Stimulated activated CD4-positive, alpha-beta T cell treated with anti-CD3 and anti-CD28 coated beads, Interleukin-15, amount 100 ng/mL, for 24 hours (primary cell): ENCODE measurements at regions not wholly inside any gene's neighbourhood (a gene's known extent, or its start where the extent isn't known, plus 50 kb on each side); places are given as distances from the start of the nearest gene placed in this dataset.
"Not testable (repeated sequence)": the region's sequence is repeated elsewhere in the genome, so short reads cannot be mapped to it uniquely, and the experiment has no call there.

Experiments
- DNase-seq: peaks from one replicate; pipeline ENCODE4 v3.0.0-alpha.2; 2020

GRCh38 chr1:193437785-193438184 is 251.4 kb upstream of the B3GALT2 start:
- no peak for DNase-seq

GRCh38 chr1:193437333-193437732 is 250.9 kb upstream of the B3GALT2 start:
- DNase-seq, result not testable (repeated sequence)

DNA sequence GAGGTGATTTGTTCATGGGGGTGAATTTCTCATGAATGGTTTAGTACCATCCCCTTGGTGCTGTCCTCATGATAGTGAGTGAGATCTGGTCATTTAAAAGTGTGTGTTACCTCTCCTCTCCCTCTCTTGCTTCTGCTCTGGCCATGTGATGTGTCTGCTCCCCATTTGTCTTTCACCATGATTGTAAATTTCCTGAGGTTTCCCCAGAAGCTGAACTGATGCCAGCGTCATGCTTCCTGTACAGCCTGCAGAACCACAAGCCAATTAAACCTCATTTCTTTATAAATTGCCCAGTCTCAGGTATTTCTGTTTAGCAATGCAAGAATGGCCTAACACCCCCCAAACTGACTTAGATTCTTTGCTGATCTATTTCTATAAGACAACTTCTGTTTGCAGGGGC is 249.4 kb upstream of the B3GALT2 start:
- no peak for DNase-seq

DNA sequence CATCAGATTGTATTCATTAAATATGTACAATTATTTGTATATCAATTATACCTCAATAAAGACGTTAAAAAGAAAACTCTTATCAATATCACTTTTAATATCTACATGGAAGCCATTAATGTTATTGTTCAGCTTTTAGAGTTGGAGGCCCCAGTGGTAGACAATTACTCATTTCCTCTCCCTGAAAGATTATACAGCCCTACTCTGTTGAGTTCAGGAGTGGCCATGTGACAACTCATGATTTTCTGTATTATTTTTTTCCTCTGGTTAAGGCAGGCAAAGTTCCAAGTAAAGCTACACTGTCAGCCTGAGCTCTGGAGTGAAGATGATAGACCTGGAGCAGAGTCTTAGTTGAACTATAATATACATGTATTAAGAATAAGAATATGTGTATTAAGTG is 247.9 kb upstream of the B3GALT2 start:
- DNase-seq, result no peak

GRCh38 chr1:193433599-193433998 is 247.2 kb upstream of the B3GALT2 start:
- no peak for DNase-seq

DNA sequence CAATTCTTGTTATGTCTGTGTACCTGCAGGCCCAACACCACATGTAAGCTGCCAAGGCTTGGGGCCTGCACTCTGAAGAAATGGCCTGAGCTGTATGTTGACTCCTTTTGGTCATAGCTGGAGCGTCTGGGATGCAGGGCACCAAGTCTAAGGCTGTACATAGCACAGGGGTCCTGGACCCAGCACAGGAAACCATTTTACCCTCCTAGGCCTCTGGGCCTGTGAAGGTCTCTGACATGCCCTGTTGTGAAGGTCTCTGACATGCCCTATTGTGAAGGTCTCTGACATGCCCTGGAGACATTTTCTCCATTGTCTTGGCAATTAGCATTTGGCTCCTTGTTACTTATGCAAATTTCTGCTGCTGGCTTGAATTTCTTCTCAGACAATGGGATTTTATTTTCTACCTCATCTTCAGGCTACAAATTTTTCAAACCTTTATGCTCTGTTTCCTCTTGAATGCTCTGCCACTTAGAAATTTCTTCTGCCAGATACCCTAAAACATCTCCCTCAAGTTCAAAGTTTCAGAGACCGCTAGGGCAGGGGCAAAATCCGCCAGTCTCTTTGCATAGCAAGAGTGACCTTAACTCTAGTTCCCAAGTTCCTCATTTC is 246.7 kb upstream of the B3GALT2 start:
- no peak for DNase-seq

GRCh38 chr1:193431265-193431977 is 245.0 kb upstream of the B3GALT2 start:
- DNase-seq, result no peak

- no peak for DNase-seq
These were observed 241.1 kb upstream of the B3GALT2 start for GRCh38 chr1:193427524-193427923.

GRCh38 chr1:193426061-193426460 is 239.6 kb upstream of the B3GALT2 start:
- DNase-seq, result no peak

DNA sequence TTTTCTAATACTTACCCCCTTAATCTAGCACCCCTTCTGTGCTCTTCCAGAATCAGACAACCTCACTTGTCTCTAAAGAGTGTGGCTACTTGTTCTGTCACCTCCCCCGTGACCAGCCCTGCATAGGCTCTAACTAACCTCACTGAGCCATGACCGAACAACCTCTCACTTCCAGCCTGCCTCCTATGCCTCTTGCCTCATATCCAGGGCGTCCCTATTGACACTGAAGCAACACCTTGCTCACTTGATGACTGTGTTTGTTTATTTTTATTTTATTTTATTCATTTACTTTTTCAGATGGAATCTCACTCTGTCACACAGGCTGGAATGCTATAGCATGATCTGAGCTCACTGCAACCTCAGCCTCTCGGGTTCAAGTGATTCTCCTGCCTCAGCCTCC is 235.1 kb upstream of the B3GALT2 start:
- DNase-seq, result no peak

- DNase-seq, result no peak
These were observed 232.9 kb upstream of the B3GALT2 start for GRCh38 chr1:193419295-193419694.

GRCh38 chr1:193418745-193419058 is 232.3 kb upstream of the B3GALT2 start:
- no peak for DNase-seq

DNA sequence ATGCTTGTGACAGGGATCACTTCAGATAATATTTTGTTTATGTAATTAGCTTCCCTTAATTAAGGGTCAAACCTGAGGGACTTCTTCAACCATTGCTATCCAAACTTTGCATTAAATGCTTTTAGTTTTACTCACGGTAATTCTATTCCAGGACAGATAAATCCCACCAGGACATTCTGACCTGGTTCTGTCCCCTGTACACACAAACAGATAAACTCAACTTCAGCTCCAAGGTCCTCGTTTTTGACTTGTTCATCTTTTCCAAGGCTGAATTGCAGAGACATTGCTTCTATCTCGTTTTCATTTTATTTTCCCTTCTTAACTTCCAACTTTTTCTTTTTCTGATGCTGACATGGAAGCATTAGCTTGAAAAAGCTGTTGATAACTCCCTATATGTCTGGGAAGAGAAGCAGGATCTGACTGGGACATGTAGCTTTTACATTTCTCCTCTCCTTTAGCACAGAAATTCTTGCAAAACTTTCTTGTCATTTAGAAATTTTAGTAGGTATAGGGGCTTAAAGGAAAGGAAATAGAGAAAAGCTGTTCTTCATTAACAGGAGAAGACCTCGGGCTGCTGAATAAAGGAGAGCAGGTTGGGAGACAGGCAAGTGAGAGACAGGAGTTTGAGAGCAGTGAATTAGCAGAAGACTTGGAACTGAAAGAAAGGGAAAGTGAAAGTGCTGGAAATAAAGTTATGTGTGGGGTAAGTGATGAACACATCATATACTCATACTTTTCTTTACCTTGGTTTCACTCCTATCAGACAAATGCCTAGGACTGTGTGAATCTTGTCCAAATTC is 231.7 kb upstream of the B3GALT2 start:
- no peak for DNase-seq

- DNase-seq, result no peak
These were observed 231.0 kb upstream of the B3GALT2 start for GRCh38 chr1:193417403-193417802.

DNA sequence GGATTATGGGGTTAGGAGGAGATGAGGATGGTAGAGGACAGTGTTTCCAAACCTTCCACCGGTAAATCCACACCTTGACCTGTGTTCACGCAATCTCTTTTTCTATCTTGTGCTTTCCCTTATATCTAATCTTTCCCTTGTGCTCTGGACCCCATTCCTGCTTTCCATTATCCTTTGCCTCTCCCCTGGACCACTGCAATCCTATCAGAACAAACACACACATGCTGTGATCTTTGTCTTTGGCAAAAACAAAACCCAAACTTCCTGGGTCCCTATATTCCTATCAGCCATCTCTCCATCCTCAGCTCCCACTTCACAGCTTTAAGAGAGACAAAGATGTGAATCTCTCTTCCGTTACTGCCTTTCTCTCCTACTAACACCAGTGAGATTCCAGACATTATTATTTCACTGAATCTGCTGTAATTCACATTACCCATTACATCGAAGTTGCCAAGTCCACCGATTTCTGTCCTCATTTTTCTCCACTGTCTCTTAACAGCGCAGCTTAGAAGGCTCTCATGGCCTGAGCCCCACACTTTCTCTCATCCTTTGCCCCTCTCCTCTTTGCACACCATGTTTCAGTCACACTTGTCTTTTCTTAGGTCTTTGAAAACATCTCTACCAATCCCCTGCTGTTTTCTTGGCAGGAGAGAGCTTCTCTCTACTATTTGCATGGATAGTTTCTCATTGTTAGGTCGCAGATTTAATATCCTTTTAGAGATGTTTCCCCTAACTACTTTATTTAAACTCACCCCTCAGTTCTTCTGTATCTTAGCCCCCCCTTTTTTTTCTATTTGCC is 230.0 kb upstream of the B3GALT2 start:
- DNase-seq, result no peak

DNA sequence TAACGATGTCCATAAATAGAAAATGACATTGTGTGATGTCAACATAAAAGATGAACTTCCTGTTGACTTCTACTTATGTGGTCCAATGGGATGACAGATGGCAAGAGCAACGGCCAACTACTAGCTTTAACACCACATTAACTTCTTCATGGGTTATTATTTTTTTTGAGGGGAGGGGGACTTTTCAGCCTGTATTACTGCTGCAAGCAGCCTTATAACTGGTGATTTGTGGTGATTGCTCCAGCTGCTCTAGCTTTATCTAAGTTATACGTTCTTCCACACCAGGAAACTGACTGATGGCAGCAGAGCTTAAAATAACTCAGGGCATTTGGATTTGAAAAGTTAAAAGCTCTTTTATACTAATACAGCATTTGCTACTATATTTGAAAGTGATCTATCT is 228.8 kb upstream of the B3GALT2 start:
- no peak for DNase-seq

DNA sequence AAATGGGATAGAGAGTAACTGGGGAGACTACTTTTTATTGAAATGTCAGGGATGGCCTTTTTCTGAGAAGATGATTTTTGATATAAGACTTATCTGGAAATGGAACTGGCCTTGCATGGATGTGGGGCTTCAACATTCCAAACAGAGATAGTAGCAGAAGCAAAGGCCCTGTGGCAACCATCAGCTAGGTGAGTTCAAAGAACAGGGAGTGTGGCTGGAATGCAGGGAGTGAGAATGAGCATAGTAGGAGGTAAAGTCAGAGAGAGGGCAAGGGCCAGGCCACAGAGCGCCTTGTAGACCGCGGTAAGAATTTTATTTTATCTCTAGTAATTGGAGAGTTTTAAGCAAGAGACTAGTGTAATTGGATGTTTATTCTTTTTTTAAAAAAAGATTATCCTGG is 227.0 kb upstream of the B3GALT2 start:
- no peak for DNase-seq

DNA sequence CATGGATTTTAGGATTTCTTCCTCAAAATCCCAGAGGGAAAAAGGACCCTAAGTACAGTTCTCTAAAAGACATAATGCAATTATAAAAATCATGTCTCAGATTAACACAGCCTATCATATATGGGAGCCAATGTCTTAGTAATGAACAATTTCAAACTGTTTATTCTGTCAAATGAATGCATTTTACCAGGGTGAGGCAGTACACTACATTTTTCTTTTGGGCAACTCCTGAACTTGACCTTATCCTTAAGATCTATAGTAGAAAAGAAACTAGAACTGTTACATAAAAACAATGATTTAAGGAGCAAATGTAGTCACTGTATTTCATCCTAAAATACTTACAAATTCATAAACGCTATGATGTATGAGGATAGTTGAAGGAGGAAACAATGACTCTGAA is 226.3 kb upstream of the B3GALT2 start:
- no peak for DNase-seq

- DNase-seq, result no peak
These were observed 225.3 kb upstream of the B3GALT2 start for GRCh38 chr1:193411714-193412113.

- no peak for DNase-seq
These were observed 224.8 kb upstream of the B3GALT2 start for GRCh38 chr1:193411215-193411614.

- no peak for DNase-seq
These were observed 222.4 kb upstream of the B3GALT2 start for GRCh38 chr1:193408782-193409293.

DNA sequence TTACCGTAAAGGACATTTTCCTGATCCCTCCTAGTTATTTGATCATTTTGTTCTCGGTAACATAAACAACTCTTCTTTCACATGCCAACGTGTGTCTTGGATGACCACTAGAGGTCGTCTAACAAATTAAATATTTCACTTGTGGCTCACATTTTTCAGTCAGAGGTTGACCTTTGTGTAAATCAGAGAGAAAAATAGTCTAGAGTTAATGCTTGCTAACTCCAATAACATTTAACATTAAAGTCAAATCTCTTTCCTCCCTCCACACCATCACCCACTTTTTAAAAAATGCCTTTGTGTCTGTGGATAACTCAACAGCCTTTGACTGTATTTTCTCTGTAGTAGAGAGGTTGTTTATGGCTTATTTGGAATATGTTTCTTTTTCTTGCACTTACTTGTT is 220.5 kb upstream of the B3GALT2 start:
- DNase-seq, result no peak

DNA sequence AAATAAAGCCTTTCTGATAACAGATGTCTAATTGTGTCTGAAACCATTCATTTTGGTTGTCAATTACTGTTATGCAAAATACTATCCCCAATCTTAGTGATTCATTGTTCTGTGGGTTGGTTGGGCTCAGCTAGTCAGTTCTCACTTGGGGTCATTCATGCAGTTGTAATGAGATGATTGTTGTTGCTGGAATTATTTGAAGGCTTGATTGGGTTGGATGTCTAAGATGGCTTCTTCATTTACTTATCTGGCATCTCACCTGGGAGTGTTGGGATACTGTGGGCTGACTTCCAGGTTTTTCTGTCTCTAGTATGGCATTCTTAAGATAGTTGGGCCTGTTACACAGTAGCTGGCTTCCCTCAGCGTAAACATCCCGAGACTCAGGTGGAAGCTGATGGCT is 217.8 kb upstream of the B3GALT2 start:
- DNase-seq, result no peak
